22Rv1 (cell line): ENCODE measurements at regions not wholly inside any gene's neighbourhood (a gene's known extent, or its start where the extent isn't known, plus 50 kb on each side); places are given as distances from the start of the nearest gene placed in this dataset.

Source experiments
- CTCF ChIP-seq: fragments of 450-650 bp; IDR thresholded peaks from 2 replicates; pipeline ENCODE4 v1.5.1; 2017; ENCODE audit warnings: mild to moderate bottlenecking
- ZFX ChIP-seq: fragments of 450-650 bp; IDR thresholded peaks from 2 replicates; pipeline ENCODE4 v1.6.1; 2017; ENCODE audit warnings: antibody characterized with exemption, borderline replicate concordance

- TF ChIP-seq CTCF, result no peak
- no peak for TF ChIP-seq ZFX
Observed at GRCh38 chr2:62627667-62628066, 77.8 kb upstream of the EHBP1 start.
